Progenitor cell of endocrine pancreas (in vitro differentiated cells): ENCODE measurements at regions not wholly inside any gene's neighbourhood (a gene's known extent, or its start where the extent isn't known, plus 50 kb on each side); places are given as distances from the start of the nearest gene placed in this dataset.

Experiments used
- DNase-seq: peaks from one replicate; pipeline ENCODE4 v3.0.0; 2021; ENCODE audit warnings: low spot score; ENCODE audit not compliant: unreplicated experiment
- H3K27ac Mint-ChIP-seq: 2 replicates; pipeline ENCODE4 v1.8.0; 2021; ENCODE audit warnings: mild to moderate bottlenecking, moderate library complexity, mixed read lengths
- H3K27me3 Mint-ChIP-seq: 2 replicates; pipeline ENCODE4 v1.8.0; 2021; ENCODE audit warnings: mixed read lengths
- H3K36me3 Mint-ChIP-seq: 2 replicates; pipeline ENCODE4 v1.8.0; 2022; ENCODE audit warnings: mixed read lengths; ENCODE audit not compliant: insufficient read depth
- H3K4me1 Mint-ChIP-seq: 2 replicates; pipeline ENCODE4 v1.8.0; 2021; ENCODE audit warnings: low read depth, mixed read lengths
- H3K4me3 Mint-ChIP-seq: 2 replicates; pipeline ENCODE4 v1.8.0; 2021; ENCODE audit warnings: low read depth, mild to moderate bottlenecking, moderate library complexity, mixed read lengths
- H3K9me3 Mint-ChIP-seq: 2 replicates; pipeline ENCODE4 v1.8.0; 2021; ENCODE audit warnings: low read depth, mixed read lengths
- TF ChIP-seq, protein P1 (sequence below): fragments of 200-600 bp; sonication (generic); IDR thresholded peaks from one replicate; pipeline ENCODE4 v1.5.0; 2021; ENCODE audit warnings: antibody characterized with exemption, mild to moderate bottlenecking; ENCODE audit not compliant: unreplicated experiment

DNA sequence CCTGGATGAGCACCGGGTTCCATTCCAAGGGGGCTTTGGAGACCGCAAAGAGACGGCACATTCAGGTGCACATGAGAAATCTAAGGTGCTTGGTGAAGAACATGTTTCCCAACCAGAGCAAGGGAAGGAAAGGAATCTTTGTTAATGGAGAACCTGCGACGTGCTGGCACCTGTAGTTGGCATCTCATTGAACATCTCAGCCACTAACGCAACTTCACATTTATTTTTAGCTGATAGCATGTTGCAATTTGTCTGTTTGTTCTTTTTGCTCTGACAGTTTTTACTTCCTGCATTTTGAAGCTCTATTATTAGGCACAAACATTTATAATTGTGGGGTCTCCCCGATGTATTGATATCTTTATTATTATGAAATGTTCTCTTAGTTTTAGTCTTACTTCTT lies 316.7 kb downstream of the TCERG1L start:
- TF ChIP-seq, protein P1, sequence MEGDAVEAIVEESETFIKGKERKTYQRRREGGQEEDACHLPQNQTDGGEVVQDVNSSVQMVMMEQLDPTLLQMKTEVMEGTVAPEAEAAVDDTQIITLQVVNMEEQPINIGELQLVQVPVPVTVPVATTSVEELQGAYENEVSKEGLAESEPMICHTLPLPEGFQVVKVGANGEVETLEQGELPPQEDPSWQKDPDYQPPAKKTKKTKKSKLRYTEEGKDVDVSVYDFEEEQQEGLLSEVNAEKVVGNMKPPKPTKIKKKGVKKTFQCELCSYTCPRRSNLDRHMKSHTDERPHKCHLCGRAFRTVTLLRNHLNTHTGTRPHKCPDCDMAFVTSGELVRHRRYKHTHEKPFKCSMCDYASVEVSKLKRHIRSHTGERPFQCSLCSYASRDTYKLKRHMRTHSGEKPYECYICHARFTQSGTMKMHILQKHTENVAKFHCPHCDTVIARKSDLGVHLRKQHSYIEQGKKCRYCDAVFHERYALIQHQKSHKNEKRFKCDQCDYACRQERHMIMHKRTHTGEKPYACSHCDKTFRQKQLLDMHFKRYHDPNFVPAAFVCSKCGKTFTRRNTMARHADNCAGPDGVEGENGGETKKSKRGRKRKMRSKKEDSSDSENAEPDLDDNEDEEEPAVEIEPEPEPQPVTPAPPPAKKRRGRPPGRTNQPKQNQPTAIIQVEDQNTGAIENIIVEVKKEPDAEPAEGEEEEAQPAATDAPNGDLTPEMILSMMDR: no peak
- Mint-ChIP-seq H3K4me3 (no peak overlapping the region), H3K27me3 (peaks cover 12% of the 10 kb centered on the region), H3K9me3 (no peaks in the 10 kb centered on the region), H3K4me1 (no peaks in the 10 kb centered on the region), H3K36me3 (no peaks in the 10 kb centered on the region), H3K27ac (no peak overlapping the region)
- DNase-seq: no peak

- Mint-ChIP-seq H3K4me3 (no peak overlapping the region), H3K27me3 (peaks cover 17% of the 10 kb centered on the region), H3K9me3 (no peaks in the 10 kb centered on the region), H3K4me1 (no peaks in the 10 kb centered on the region), H3K36me3 (no peaks in the 10 kb centered on the region), H3K27ac (no peak overlapping the region)
- DNase-seq: no peak
- TF ChIP-seq, protein P1: no peak
Measured at GRCh38 chr10:130997267-130998045, 314.1 kb downstream of the TCERG1L start.

GRCh38 chr10:130998046-130998435 lies 313.5 kb downstream of the TCERG1L start:
- H3K4me1 Mint-ChIP-seq: no peaks in the 10 kb centered on the region
- H3K9me3 Mint-ChIP-seq: no peaks in the 10 kb centered on the region

GRCh38 chr10:130998642-130999041 lies 312.9 kb downstream of the TCERG1L start:
- DNase-seq: no peak
- Mint-ChIP-seq H3K9me3 (no peaks in the 10 kb centered on the region), H3K4me1 (no peaks in the 10 kb centered on the region), H3K4me3 (no peak overlapping the region), H3K27ac (no peak overlapping the region), H3K36me3 (no peaks in the 10 kb centered on the region), H3K27me3 (peaks cover 17% of the 10 kb centered on the region)
- TF ChIP-seq, protein P1: no peak

More at GRCh38 chr10:130998046-130998435, 313.5 kb downstream of the TCERG1L start:
- Mint-ChIP-seq H3K27ac (no peak overlapping the region), H3K4me3 (no peak overlapping the region), H3K36me3 (no peaks in the 10 kb centered on the region), H3K27me3 (peaks cover 17% of the 10 kb centered on the region)
- TF ChIP-seq, protein P1: no peak
- DNase-seq: no peak

DNA sequence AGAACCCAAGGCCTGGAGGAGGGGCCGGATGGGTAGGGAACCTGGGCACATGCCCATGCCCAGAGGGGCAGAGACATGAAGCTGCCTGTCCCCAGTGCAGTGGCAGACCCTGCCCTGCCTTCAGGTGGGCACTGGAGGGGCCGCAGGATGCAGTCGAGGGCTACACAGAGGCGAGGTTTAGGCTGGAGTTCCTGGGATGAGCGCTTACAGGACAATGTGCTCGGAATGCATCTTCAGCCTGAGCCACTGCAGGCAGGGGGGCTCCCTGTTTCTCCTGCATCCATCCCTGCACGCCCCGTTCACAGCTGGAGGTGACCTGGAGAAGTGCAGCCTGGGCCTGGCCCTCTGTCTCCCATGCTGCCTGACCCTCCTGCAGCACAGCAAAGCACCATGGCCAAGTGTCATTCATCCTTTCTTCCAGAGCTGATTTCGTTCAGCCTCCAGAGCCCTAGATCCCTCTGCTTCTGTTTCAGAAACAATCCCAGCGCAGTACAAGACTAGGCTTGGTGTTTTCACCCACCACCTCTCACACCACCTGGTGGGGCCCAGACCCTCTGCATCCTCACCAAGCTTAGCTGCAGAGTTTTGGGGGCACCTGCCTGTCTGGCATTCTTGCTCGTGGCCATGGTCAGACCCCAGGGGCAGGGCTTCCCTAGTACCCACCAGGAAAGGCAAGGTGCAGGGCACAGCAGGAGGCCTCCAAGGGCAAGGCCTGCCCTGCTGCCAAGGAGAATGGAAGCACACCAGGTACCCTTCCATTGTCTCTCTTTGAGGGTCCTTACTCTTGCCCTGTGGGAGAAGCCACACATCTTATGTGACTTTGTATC lies 311.9 kb downstream of the TCERG1L start:
- H3K27ac Mint-ChIP-seq: no peak overlapping the region
- no peak overlapping the region for H3K4me3 Mint-ChIP-seq
- DNase-seq: no peak
- H3K27me3 Mint-ChIP-seq: peaks cover 17% of the 10 kb centered on the region
- TF ChIP-seq, protein P1: no peak
- no peaks in the 10 kb centered on the region for H3K4me1 Mint-ChIP-seq
- no peaks in the 10 kb centered on the region for H3K9me3 Mint-ChIP-seq
- no peaks in the 10 kb centered on the region for H3K36me3 Mint-ChIP-seq
